ENCODE measurements at regions not wholly inside any gene's neighbourhood (a gene's known extent, or its start where the extent isn't known, plus 50 kb on each side); places are given as distances from the start of the nearest gene placed in this dataset.
A peak's percentile ranks its signal among the peaks of the same experiment; 100 is the strongest.

GRCh38 chr13:111038887-111039286 lies 76.2 kb upstream of the ARHGEF7 start:
- no peak for DNase-seq (ENCODE audit: low spot score)

GRCh38 chr13:111037927-111038326 lies 77.2 kb upstream of the ARHGEF7 start:
- no peak for DNase-seq (ENCODE audit: low spot score)

- no peak for DNase-seq (ENCODE audit: low spot score)
Measured at GRCh38 chr13:111036665-111037064, 78.4 kb upstream of the ARHGEF7 start.

GRCh38 chr13:111035861-111036260 lies 79.2 kb upstream of the ARHGEF7 start:
- DNase-seq (ENCODE audit: low spot score), result no peak

GRCh38 chr13:111034811-111035210 lies 80.3 kb upstream of the ARHGEF7 start:
- no peak for DNase-seq (ENCODE audit: low spot score)

- DNase-seq (ENCODE audit: low spot score), result no peak
Measured at GRCh38 chr13:111033172-111034130, 81.7 kb upstream of the ARHGEF7 start.

- no peak for DNase-seq (ENCODE audit: low spot score)
Measured at GRCh38 chr13:111031531-111031961, 83.6 kb upstream of the ARHGEF7 start.

- no peak for DNase-seq (ENCODE audit: low spot score)
Measured at GRCh38 chr13:111029957-111030609, 85.0 kb upstream of the ARHGEF7 start.

GRCh38 chr13:111027458-111028439 lies 87.4 kb upstream of the ARHGEF7 start:
- DNase-seq (ENCODE audit: low spot score), result no peak

- no peak for DNase-seq (ENCODE audit: low spot score)
Measured at GRCh38 chr13:111025310-111025709, 89.8 kb upstream of the ARHGEF7 start.

GRCh38 chr13:111022886-111023285 lies 92.2 kb upstream of the ARHGEF7 start:
- DNase-seq (ENCODE audit: low spot score), result no peak

GRCh38 chr13:111022241-111022640 lies 92.9 kb upstream of the ARHGEF7 start:
- DNase-seq (ENCODE audit: low spot score), result no peak

- no peak for DNase-seq (ENCODE audit: low spot score)
Measured at GRCh38 chr13:111021270-111021669, 93.8 kb upstream of the ARHGEF7 start.

- DNase-seq (ENCODE audit: low spot score), result no peak
Measured at GRCh38 chr13:111020546-111020945, 94.6 kb upstream of the ARHGEF7 start.

- DNase-seq (ENCODE audit: low spot score), result no peak
Measured at GRCh38 chr13:111020021-111020420, 95.1 kb upstream of the ARHGEF7 start.

GRCh38 chr13:111017755-111018459 lies 97.2 kb upstream of the ARHGEF7 start:
- no peak for DNase-seq (ENCODE audit: low spot score)

GRCh38 chr13:111013196-111013595 lies 98.3 kb upstream of the ANKRD10 start:
- DNase-seq (ENCODE audit: low spot score), result no peak

- DNase-seq (ENCODE audit: low spot score), result no peak
Measured at GRCh38 chr13:111011899-111012298, 97.0 kb upstream of the ANKRD10 start.

- DNase-seq (ENCODE audit: low spot score), result no peak
Measured at GRCh38 chr13:111008351-111008750, 93.5 kb upstream of the ANKRD10 start.

- DNase-seq (ENCODE audit: low spot score), result no peak
Measured at GRCh38 chr13:111007209-111007608, 92.3 kb upstream of the ANKRD10 start.

- DNase-seq (ENCODE audit: low spot score), result peak; percentile 62
Measured at GRCh38 chr13:111006506-111007031, 91.7 kb upstream of the ANKRD10 start.
